ENCODE measurements at regions not wholly inside any gene's neighbourhood (a gene's known extent, or its start where the extent isn't known, plus 50 kb on each side); places are given as distances from the start of the nearest gene placed in this dataset.
"Not testable (repeated sequence)": the region's sequence is repeated elsewhere in the genome, so short reads cannot be mapped to it uniquely, and the experiment has no call there.

- DNase-seq: no peak
- intact Hi-C loops (cut with DNase I): no loop called here
- Histone ChIP-seq H3K27ac (no peak overlapping the region), H3K4me3 (no peak overlapping the region), H3K4me1 (ENCODE audit: insufficient read depth) (peaks cover 6% of the 10 kb centered on the region), H3K27me3 (no peaks in the 10 kb centered on the region), H3K36me3 (no peaks in the 10 kb centered on the region), H3K9me3 (no peaks in the 10 kb centered on the region)
- WGBS, 3 donors: 59 to 72% (median 64%) methylated on average over 9 of the region's 9 CpGs
- TF ChIP-seq EP300 (IDR thresholded peaks at IDR 0.05): no peak
- TF ChIP-seq CTCF (IDR thresholded peaks at IDR 0.05): no peak
Observed at GRCh38 chr10:45557275-45557905, 115.2 kb downstream of the ZFAND4 start.

- Histone ChIP-seq H3K27me3 (no peaks in the 10 kb centered on the region), H3K4me1 (ENCODE audit: insufficient read depth) (peaks cover 6% of the 10 kb centered on the region), H3K9me3 (no peaks in the 10 kb centered on the region), H3K27ac (no peak overlapping the region), H3K36me3 (no peaks in the 10 kb centered on the region), H3K4me3 (no peak overlapping the region)
- DNase-seq: no peak
- no peak for TF ChIP-seq EP300 (IDR thresholded peaks at IDR 0.05)
- no peak for TF ChIP-seq POLR2A (IDR thresholded peaks at IDR 0.05)
- no peak for TF ChIP-seq CTCF (IDR thresholded peaks at IDR 0.05)
- intact Hi-C loops (cut with DNase I): no loop called here
- WGBS, 3 donors: 89 to 92% (median 92%) methylated on average over 3 of the region's 3 CpGs
Observed at GRCh38 chr10:45555795-45556194, 116.8 kb downstream of the ZFAND4 start.

GRCh38 chr10:45555332-45555731 is 117.2 kb downstream of the ZFAND4 start:
- H3K27me3 ChIP-seq: not testable (repeated sequence)

GRCh38 chr10:45553613-45554012 is 119.0 kb downstream of the ZFAND4 start:
- no peaks in the 10 kb centered on the region for H3K9me3 ChIP-seq
- no peaks in the 10 kb centered on the region for H3K27me3 ChIP-seq
- no peak overlapping the region for H3K4me3 ChIP-seq
- intact Hi-C loops (cut with DNase I): no loop called here
- H3K4me1 ChIP-seq (ENCODE audit: insufficient read depth): peaks cover 6% of the 10 kb centered on the region
- WGBS, 3 donors: 83 to 89% (median 89%) methylated on average over 2 of the region's 2 CpGs
- TF ChIP-seq EP300 (IDR thresholded peaks at IDR 0.05) (no peak), CTCF (IDR thresholded peaks at IDR 0.05) (no peak), POLR2A (IDR thresholded peaks at IDR 0.05) (no peak)
- no peak for DNase-seq
- H3K27ac ChIP-seq: no peak overlapping the region
- H3K36me3 ChIP-seq: no peaks in the 10 kb centered on the region

More at GRCh38 chr10:45555332-45555731, 117.2 kb downstream of the ZFAND4 start:
- 95 to 96% (median 95%) methylated on average over 5 of the region's 5 CpGs for WGBS, 3 donors
- H3K4me3 ChIP-seq; H3K36me3 ChIP-seq; DNase-seq; H3K4me1 ChIP-seq (ENCODE audit: insufficient read depth); H3K27ac ChIP-seq; intact Hi-C loops (cut with DNase I); H3K9me3 ChIP-seq: not testable (repeated sequence)

- DNase-seq: no peak
- Histone ChIP-seq H3K4me1 (ENCODE audit: insufficient read depth) (peaks cover 4% of the 10 kb centered on the region), H3K27ac (no peak overlapping the region), H3K27me3 (no peaks in the 10 kb centered on the region), H3K9me3 (no peaks in the 10 kb centered on the region), H3K4me3 (no peak overlapping the region), H3K36me3 (no peaks in the 10 kb centered on the region)
- WGBS, 3 donors: 91 to 96% (median 95%) methylated on average over 1 of the region's 1 CpG
- intact Hi-C loops (cut with DNase I): no loop called here
- no peak for TF ChIP-seq POLR2A (IDR thresholded peaks at IDR 0.05)
- no peak for TF ChIP-seq CTCF (IDR thresholded peaks at IDR 0.05)
- TF ChIP-seq EP300 (IDR thresholded peaks at IDR 0.05): no peak
Observed at GRCh38 chr10:45553155-45553554, 119.4 kb downstream of the ZFAND4 start.

Measured in ovary (tissue), 7 donors.